MM.1S (cell line): ENCODE measurements at regions not wholly inside any gene's neighbourhood (a gene's known extent, or its start where the extent isn't known, plus 50 kb on each side); places are given as distances from the start of the nearest gene placed in this dataset.

Source experiments
- DNase-seq: peaks from one replicate; pipeline ENCODE4 v3.0.0-alpha.2; 2015
- H2AFZ ChIP-seq: fragments of 300-600 bp; sonication (generic); 2 replicates; pipeline ENCODE4 v1.6.0; 2016; ENCODE audit warnings: antibody characterized with exemption, low read length
- H3F3A ChIP-seq: fragments of 300-600 bp; sonication (generic); 2 replicates; pipeline ENCODE4 v1.6.1; 2016; ENCODE audit warnings: mild to moderate bottlenecking, antibody characterized with exemption, low read length, moderate library complexity, mixed read lengths; ENCODE audit not compliant: insufficient read depth
- H3K27ac ChIP-seq: fragments of 300-600 bp; sonication (generic); 2 replicates; pipeline ENCODE4 v1.5.1; 2016; ENCODE audit warnings: mild to moderate bottlenecking, low read length
- H3K27me3 ChIP-seq: fragments of 300-600 bp; sonication (generic); replicated peaks from 2 replicates; pipeline ENCODE4 v1.6.0; 2016; ENCODE audit warnings: low read length; ENCODE audit not compliant: insufficient read depth
- H3K36me3 ChIP-seq: fragments of 300-600 bp; sonication (generic); replicated peaks from 2 replicates; pipeline ENCODE4 v1.6.1; 2016; ENCODE audit warnings: mild to moderate bottlenecking, low read length, mixed read lengths; ENCODE audit not compliant: insufficient read depth
- H3K4me1 ChIP-seq: fragments of 300-600 bp; sonication (generic); 2 replicates; pipeline ENCODE4 v1.6.1; 2016; ENCODE audit warnings: low read length, mixed read lengths
- H3K4me2 ChIP-seq: fragments of 300-600 bp; sonication (generic); 2 replicates; pipeline ENCODE4 v1.6.0; 2016; ENCODE audit warnings: low read depth, low read length
- H3K4me3 ChIP-seq: fragments of 300-600 bp; sonication (generic); 2 replicates; pipeline ENCODE4 v1.5.1; 2016; ENCODE audit warnings: low read length, mixed read lengths
- H3K79me2 ChIP-seq: fragments of 300-600 bp; sonication (generic); 2 replicates; pipeline ENCODE4 v1.6.1; 2016; ENCODE audit warnings: mixed run types, low read length, mixed read lengths
- H3K9ac ChIP-seq: fragments of 300-600 bp; sonication (generic); 2 replicates; pipeline ENCODE4 v1.6.1; 2016; ENCODE audit warnings: low read length, mixed read lengths
- H3K9me2 ChIP-seq: fragments of 300-600 bp; sonication (generic); replicated peaks from 2 replicates; pipeline ENCODE4 v1.6.1; 2016; ENCODE audit warnings: mild to moderate bottlenecking, low read length, mixed read lengths; ENCODE audit not compliant: insufficient read depth
- H3K9me3 ChIP-seq: fragments of 300-600 bp; sonication (generic); replicated peaks from 2 replicates; pipeline ENCODE4 v1.6.1; 2016; ENCODE audit warnings: mild to moderate bottlenecking, low read length, mixed read lengths; ENCODE audit not compliant: insufficient read depth
- H4K20me1 ChIP-seq: fragments of 300-600 bp; sonication (generic); 2 replicates; pipeline ENCODE4 v1.6.1; 2016; ENCODE audit warnings: mild to moderate bottlenecking, low read length, moderate library complexity, mixed read lengths; ENCODE audit not compliant: insufficient read depth
- EZH2 ChIP-seq: fragments of 300-600 bp; sonication (generic); optimal IDR thresholded peaks from 2 replicates; pipeline ENCODE3; 2017; ENCODE audit warnings: low read depth, mild to moderate bottlenecking, antibody characterized with exemption, low read length, mixed read lengths
- EZH2phosphoT487 ChIP-seq: fragments of 300-600 bp; sonication (generic); IDR thresholded peaks from 2 replicates; pipeline ENCODE4 v1.6.1; 2018; ENCODE audit warnings: antibody characterized with exemption, low read length
- TF ChIP-seq, protein P1 (sequence below): fragments of 300-600 bp; sonication (generic); IDR thresholded peaks from 2 replicates; pipeline ENCODE4 v1.5.1; 2016; ENCODE audit warnings: antibody characterized with exemption, low read length, mixed read lengths

DNA sequence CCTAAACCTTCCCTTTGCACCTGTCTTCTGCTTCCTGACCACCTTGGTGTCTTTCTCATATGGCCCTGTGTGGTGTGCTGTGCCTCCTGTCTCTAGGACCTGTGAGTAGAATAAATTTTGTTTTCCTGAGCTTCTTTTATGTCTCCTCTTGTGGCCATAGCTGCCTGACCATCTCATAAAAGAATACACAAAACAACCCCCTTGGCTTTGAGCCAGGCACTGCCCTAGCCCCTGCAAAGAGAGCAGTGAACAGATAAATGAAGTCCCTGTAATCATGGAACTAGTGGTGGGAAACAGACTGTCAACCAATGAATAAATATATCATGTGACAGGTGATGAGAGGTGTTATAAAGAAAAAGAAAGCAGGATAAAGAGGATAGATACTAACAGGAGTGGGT is 485.1 kb downstream of the CSNK1G3 start:
- H3K27me3 ChIP-seq: no peaks in the 10 kb centered on the region
- H3K4me1 ChIP-seq: no peaks in the 10 kb centered on the region
- no peak overlapping the region for H3K9ac ChIP-seq
- no peak overlapping the region for H2AFZ ChIP-seq
- no peak overlapping the region for H3K4me3 ChIP-seq
- H4K20me1 ChIP-seq: no peaks in the 10 kb centered on the region
- no peaks in the 10 kb centered on the region for H3K9me3 ChIP-seq
- no peaks in the 10 kb centered on the region for H3F3A ChIP-seq
- no peak overlapping the region for H3K4me2 ChIP-seq
- no peak for DNase-seq
- H3K9me2 ChIP-seq: no peaks in the 10 kb centered on the region
- H3K36me3 ChIP-seq: no peaks in the 10 kb centered on the region
- TF ChIP-seq EZH2phosphoT487: no peak
- TF ChIP-seq EZH2: no peak
- TF ChIP-seq, protein P1, sequence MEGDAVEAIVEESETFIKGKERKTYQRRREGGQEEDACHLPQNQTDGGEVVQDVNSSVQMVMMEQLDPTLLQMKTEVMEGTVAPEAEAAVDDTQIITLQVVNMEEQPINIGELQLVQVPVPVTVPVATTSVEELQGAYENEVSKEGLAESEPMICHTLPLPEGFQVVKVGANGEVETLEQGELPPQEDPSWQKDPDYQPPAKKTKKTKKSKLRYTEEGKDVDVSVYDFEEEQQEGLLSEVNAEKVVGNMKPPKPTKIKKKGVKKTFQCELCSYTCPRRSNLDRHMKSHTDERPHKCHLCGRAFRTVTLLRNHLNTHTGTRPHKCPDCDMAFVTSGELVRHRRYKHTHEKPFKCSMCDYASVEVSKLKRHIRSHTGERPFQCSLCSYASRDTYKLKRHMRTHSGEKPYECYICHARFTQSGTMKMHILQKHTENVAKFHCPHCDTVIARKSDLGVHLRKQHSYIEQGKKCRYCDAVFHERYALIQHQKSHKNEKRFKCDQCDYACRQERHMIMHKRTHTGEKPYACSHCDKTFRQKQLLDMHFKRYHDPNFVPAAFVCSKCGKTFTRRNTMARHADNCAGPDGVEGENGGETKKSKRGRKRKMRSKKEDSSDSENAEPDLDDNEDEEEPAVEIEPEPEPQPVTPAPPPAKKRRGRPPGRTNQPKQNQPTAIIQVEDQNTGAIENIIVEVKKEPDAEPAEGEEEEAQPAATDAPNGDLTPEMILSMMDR: no peak
- H3K27ac ChIP-seq: no peak overlapping the region
- H3K79me2 ChIP-seq: no peaks in the 10 kb centered on the region

DNA sequence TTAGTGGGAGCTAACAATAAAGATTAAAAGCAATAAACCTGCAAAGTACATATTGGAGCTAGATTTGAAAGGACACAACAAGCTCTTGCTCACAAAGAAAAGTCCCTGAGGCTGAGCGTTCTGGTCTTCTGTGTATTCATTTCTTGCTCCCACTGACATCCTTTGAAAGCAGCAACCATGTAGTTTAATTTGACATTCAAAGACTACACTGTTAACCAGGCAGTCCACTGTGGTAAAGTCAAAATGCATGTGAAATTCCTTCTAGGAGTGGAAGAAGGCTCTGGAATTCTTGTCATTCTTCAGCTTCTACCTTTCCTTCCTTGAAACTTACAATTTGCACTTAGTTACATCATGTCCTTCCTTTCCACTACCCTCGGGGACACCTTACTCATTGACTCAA is 480.7 kb downstream of the CSNK1G3 start:
- no peaks in the 10 kb centered on the region for H3K4me1 ChIP-seq
- no peaks in the 10 kb centered on the region for H3K9me3 ChIP-seq
- no peaks in the 10 kb centered on the region for H4K20me1 ChIP-seq
- H3K4me3 ChIP-seq: no peak overlapping the region
- no peak overlapping the region for H3K9ac ChIP-seq
- H3K4me2 ChIP-seq: no peak overlapping the region
- H3K79me2 ChIP-seq: no peaks in the 10 kb centered on the region
- H3K9me2 ChIP-seq: no peaks in the 10 kb centered on the region
- DNase-seq: no peak
- H3K36me3 ChIP-seq: no peaks in the 10 kb centered on the region
- no peaks in the 10 kb centered on the region for H3F3A ChIP-seq
- TF ChIP-seq EZH2 (no peak), EZH2phosphoT487 (no peak)
- TF ChIP-seq, protein P1: no peak
- H3K27me3 ChIP-seq: no peaks in the 10 kb centered on the region
- H2AFZ ChIP-seq: no peak overlapping the region
- no peak overlapping the region for H3K27ac ChIP-seq

DNA sequence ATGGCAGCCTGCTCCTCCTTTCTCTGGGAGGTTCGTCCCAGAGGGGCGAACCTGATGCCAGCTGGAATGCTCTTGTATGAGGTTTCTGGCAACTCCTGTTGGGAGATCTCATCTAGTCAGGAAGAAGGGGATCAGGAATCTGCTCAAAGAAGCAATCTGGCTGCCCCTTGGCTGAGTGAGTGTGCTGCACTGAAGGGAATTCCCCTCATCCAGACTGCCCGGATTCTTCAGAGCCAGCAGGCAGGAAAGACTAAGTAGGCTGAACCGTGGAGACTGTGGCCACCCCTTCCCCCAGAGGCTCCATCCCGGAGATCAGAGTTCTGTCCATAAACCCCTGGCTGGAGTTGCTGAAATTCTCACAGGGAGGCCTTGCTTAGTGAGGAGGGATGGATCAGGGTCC is 476.0 kb downstream of the CSNK1G3 start:
- no peaks in the 10 kb centered on the region for H3K79me2 ChIP-seq
- no peaks in the 10 kb centered on the region for H4K20me1 ChIP-seq
- no peaks in the 10 kb centered on the region for H3K36me3 ChIP-seq
- H3F3A ChIP-seq: no peaks in the 10 kb centered on the region
- H3K4me2 ChIP-seq: no peak overlapping the region
- no peaks in the 10 kb centered on the region for H3K4me1 ChIP-seq
- no peaks in the 10 kb centered on the region for H3K9me3 ChIP-seq
- H3K27me3 ChIP-seq: no peaks in the 10 kb centered on the region
- no peaks in the 10 kb centered on the region for H3K9me2 ChIP-seq
- H3K4me3 ChIP-seq: no peak overlapping the region
- H3K27ac ChIP-seq: no peak overlapping the region
- no peak overlapping the region for H3K9ac ChIP-seq
- TF ChIP-seq, protein P1: no peak
- no peak for TF ChIP-seq EZH2
- no peak for TF ChIP-seq EZH2phosphoT487
- DNase-seq: no peak
- no peak overlapping the region for H2AFZ ChIP-seq
